ENCODE measurements at regions not wholly inside any gene's neighbourhood (a gene's known extent, or its start where the extent isn't known, plus 50 kb on each side); places are given as distances from the start of the nearest gene placed in this dataset.

- DNase-seq (ENCODE audit: insufficient read length, low spot score): no peak
- no peak for FAIRE-seq
Observed at GRCh38 chr2:14737201-14737600, 104.7 kb downstream of the LRATD1 start.

GRCh38 chr2:14743861-14744260 is 111.3 kb downstream of the LRATD1 start:
- no peak for FAIRE-seq
- no peak for TF ChIP-seq POLR2A (IDR thresholded peaks at IDR 0.05; ENCODE audit: low read depth, low read length)
- no peak for DNase-seq (ENCODE audit: insufficient read length, low spot score)

More at GRCh38 chr2:14737201-14737600, 104.7 kb downstream of the LRATD1 start:
- no peak for TF ChIP-seq POLR2A (IDR thresholded peaks at IDR 0.05; ENCODE audit: low read depth, low read length)

- TF ChIP-seq POLR2A (IDR thresholded peaks at IDR 0.05; ENCODE audit: low read depth, low read length): no peak
- no peak for FAIRE-seq
- no peak for DNase-seq (ENCODE audit: insufficient read length, low spot score)
Observed at GRCh38 chr2:14745288-14746076, 113.0 kb downstream of the LRATD1 start.

GRCh38 chr2:14746133-14746532 is 113.6 kb downstream of the LRATD1 start:
- TF ChIP-seq POLR2A (IDR thresholded peaks at IDR 0.05; ENCODE audit: low read depth, low read length): no peak
- DNase-seq (ENCODE audit: insufficient read length, low spot score): no peak
- FAIRE-seq: no peak

GRCh38 chr2:14747447-14747846 is 114.9 kb downstream of the LRATD1 start:
- TF ChIP-seq POLR2A (IDR thresholded peaks at IDR 0.05; ENCODE audit: low read depth, low read length): no peak
- DNase-seq (ENCODE audit: insufficient read length, low spot score): no peak

GRCh38 chr2:14749884-14750283 is 117.4 kb downstream of the LRATD1 start:
- no peak for FAIRE-seq
- DNase-seq (ENCODE audit: insufficient read length, low spot score): no peak
- TF ChIP-seq POLR2A (IDR thresholded peaks at IDR 0.05; ENCODE audit: low read depth, low read length): no peak

More at GRCh38 chr2:14747447-14747846, 114.9 kb downstream of the LRATD1 start:
- no peak for FAIRE-seq

- FAIRE-seq (no peak), DNase-seq (ENCODE audit: insufficient read length, low spot score) (no peak)
- no peak for TF ChIP-seq POLR2A (IDR thresholded peaks at IDR 0.05; ENCODE audit: low read depth, low read length)
Observed at GRCh38 chr2:14750433-14750832, 117.9 kb downstream of the LRATD1 start.

GRCh38 chr2:14751581-14751980 is 119.1 kb downstream of the LRATD1 start:
- FAIRE-seq (no peak), DNase-seq (ENCODE audit: insufficient read length, low spot score) (no peak)
- TF ChIP-seq POLR2A (IDR thresholded peaks at IDR 0.05; ENCODE audit: low read depth, low read length): no peak

GRCh38 chr2:14752295-14752694 is 119.8 kb downstream of the LRATD1 start:
- no peak for DNase-seq (ENCODE audit: insufficient read length, low spot score)
- no peak for FAIRE-seq
- no peak for TF ChIP-seq POLR2A (IDR thresholded peaks at IDR 0.05; ENCODE audit: low read depth, low read length)

- no peak for TF ChIP-seq POLR2A (IDR thresholded peaks at IDR 0.05; ENCODE audit: low read depth, low read length)
- FAIRE-seq: no peak
- no peak for DNase-seq (ENCODE audit: insufficient read length, low spot score)
Observed at GRCh38 chr2:14756122-14756541, 123.6 kb downstream of the LRATD1 start.

GRCh38 chr2:14756981-14757657 is 124.6 kb downstream of the LRATD1 start:
- no peak for TF ChIP-seq POLR2A (IDR thresholded peaks at IDR 0.05; ENCODE audit: low read depth, low read length)
- FAIRE-seq (peak; percentile 89), DNase-seq (ENCODE audit: insufficient read length, low spot score) (peak; percentile 33)

GRCh38 chr2:14759082-14759481 is 126.6 kb downstream of the LRATD1 start:
- no peak for DNase-seq (ENCODE audit: insufficient read length, low spot score)
- no peak for TF ChIP-seq POLR2A (IDR thresholded peaks at IDR 0.05; ENCODE audit: low read depth, low read length)
- no peak for FAIRE-seq

- FAIRE-seq (no peak), DNase-seq (ENCODE audit: insufficient read length, low spot score) (no peak)
- no peak for TF ChIP-seq POLR2A (IDR thresholded peaks at IDR 0.05; ENCODE audit: low read depth, low read length)
Observed at GRCh38 chr2:14760169-14760568, 127.7 kb downstream of the LRATD1 start.

GRCh38 chr2:14761118-14761517 is 128.6 kb downstream of the LRATD1 start:
- DNase-seq (ENCODE audit: insufficient read length, low spot score): no peak
- no peak for TF ChIP-seq POLR2A (IDR thresholded peaks at IDR 0.05; ENCODE audit: low read depth, low read length)
- FAIRE-seq: no peak

- FAIRE-seq (no peak), DNase-seq (ENCODE audit: insufficient read length, low spot score) (no peak)
- no peak for TF ChIP-seq POLR2A (IDR thresholded peaks at IDR 0.05; ENCODE audit: low read depth, low read length)
Observed at GRCh38 chr2:14773696-14774095, 141.2 kb downstream of the LRATD1 start.
